Stimulated activated effector memory CD8-positive, alpha-beta T cell treated with anti-CD3 and anti-CD28 coated beads, Interleukin-12 subunit alpha, Interleukin-12 subunit beta, amount 100 ng/mL, for 72 hours (primary cell): ENCODE measurements at regions not wholly inside any gene's neighbourhood (a gene's known extent, or its start where the extent isn't known, plus 50 kb on each side); places are given as distances from the start of the nearest gene placed in this dataset.
"Not testable (repeated sequence)": the region's sequence is repeated elsewhere in the genome, so short reads cannot be mapped to it uniquely, and the experiment has no call there.

Experiments used
- ATAC-seq: fragments of 150-1000 bp; cut with Tn5 transposase; 2 replicates; pipeline ENCODE4 v1.10.0; 2021
- DNase-seq, 2 donors: peaks; one replicate each; pipeline ENCODE4 v3.0.0; 2021 to 2022; ENCODE audit warnings: low spot score in 2 of 2
- H3K27ac Mint-ChIP-seq: one replicate; pipeline ENCODE4 v1.8.0; 2022; ENCODE audit warnings: mild to moderate bottlenecking, mixed read lengths
- H3K36me3 Mint-ChIP-seq: one replicate; pipeline ENCODE4 v1.8.0; 2022; ENCODE audit warnings: mild to moderate bottlenecking, mixed read lengths
- H3K4me1 Mint-ChIP-seq: one replicate; pipeline ENCODE4 v1.8.0; 2022; ENCODE audit warnings: mixed read lengths
- H3K4me3 Mint-ChIP-seq: one replicate; pipeline ENCODE4 v1.8.0; 2022; ENCODE audit warnings: mild to moderate bottlenecking, mixed read lengths
- H3K9me3 Mint-ChIP-seq: one replicate; pipeline ENCODE4 v1.8.0; 2022; ENCODE audit warnings: mixed read lengths

GRCh38 chr1:106396020-106396419 is 660.5 kb upstream of the PRMT6 start:
- ATAC-seq, result no peak

GRCh38 chr1:106398391-106398790 is 658.1 kb upstream of the PRMT6 start:
- H3K27ac Mint-ChIP-seq, result no peak overlapping the region
- no peaks in the 10 kb centered on the region for H3K4me1 Mint-ChIP-seq
- ATAC-seq, result no peak
- DNase-seq, result no peak
- H3K4me3 Mint-ChIP-seq, result no peak overlapping the region
- H3K9me3 Mint-ChIP-seq, result peaks cover 7% of the 10 kb centered on the region
- no peaks in the 10 kb centered on the region for H3K36me3 Mint-ChIP-seq

More at GRCh38 chr1:106396020-106396419, 660.5 kb upstream of the PRMT6 start:
- Mint-ChIP-seq H3K36me3 (no peaks in the 10 kb centered on the region), H3K4me3 (no peak overlapping the region), H3K9me3 (peaks cover 5% of the 10 kb centered on the region), H3K4me1 (no peaks in the 10 kb centered on the region), H3K27ac (no peak overlapping the region)
- no peak for DNase-seq

- H3K4me3 Mint-ChIP-seq, result no peak overlapping the region
- H3K36me3 Mint-ChIP-seq, result no peaks in the 10 kb centered on the region
Observed at GRCh38 chr1:106406114-106406513, 650.4 kb upstream of the PRMT6 start.

GRCh38 chr1:106412321-106412720 is 644.2 kb upstream of the PRMT6 start:
- not testable (repeated sequence) for H3K27ac Mint-ChIP-seq, DNase-seq, ATAC-seq, H3K4me1 Mint-ChIP-seq, H3K4me3 Mint-ChIP-seq, H3K36me3 Mint-ChIP-seq
- peaks cover 18% of the 10 kb centered on the region for H3K9me3 Mint-ChIP-seq

More at GRCh38 chr1:106406114-106406513, 650.4 kb upstream of the PRMT6 start:
- no peak overlapping the region for H3K27ac Mint-ChIP-seq
- H3K9me3 Mint-ChIP-seq, result peaks cover 6% of the 10 kb centered on the region
- no peak for ATAC-seq
- DNase-seq, result no peak
- no peaks in the 10 kb centered on the region for H3K4me1 Mint-ChIP-seq

GRCh38 chr1:106435269-106435668 is 621.2 kb upstream of the PRMT6 start:
- H3K4me1 Mint-ChIP-seq, result no peaks in the 10 kb centered on the region
- DNase-seq (no peak), ATAC-seq (no peak)
- H3K4me3 Mint-ChIP-seq, result no peak overlapping the region
- H3K9me3 Mint-ChIP-seq, result peaks cover 24% of the 10 kb centered on the region
- H3K27ac Mint-ChIP-seq, result no peak overlapping the region
- no peaks in the 10 kb centered on the region for H3K36me3 Mint-ChIP-seq

GRCh38 chr1:106439475-106439874 is 617.0 kb upstream of the PRMT6 start:
- Mint-ChIP-seq H3K36me3 (no peaks in the 10 kb centered on the region), H3K9me3 (peaks cover 16% of the 10 kb centered on the region), H3K4me1 (no peaks in the 10 kb centered on the region), H3K4me3 (no peak overlapping the region), H3K27ac (no peak overlapping the region)
- ATAC-seq, result no peak
- DNase-seq, result no peak

GRCh38 chr1:106447466-106447865 is 609.0 kb upstream of the PRMT6 start:
- no peak overlapping the region for H3K4me3 Mint-ChIP-seq
- no peak for DNase-seq

GRCh38 chr1:106456832-106457231 is 599.6 kb upstream of the PRMT6 start:
- DNase-seq (no peak), ATAC-seq (no peak)
- H3K4me3 Mint-ChIP-seq, result no peak overlapping the region
- no peaks in the 10 kb centered on the region for H3K36me3 Mint-ChIP-seq
- H3K4me1 Mint-ChIP-seq, result no peaks in the 10 kb centered on the region
- peaks cover 17% of the 10 kb centered on the region for H3K9me3 Mint-ChIP-seq
- no peak overlapping the region for H3K27ac Mint-ChIP-seq

More at GRCh38 chr1:106447466-106447865, 609.0 kb upstream of the PRMT6 start:
- no peaks in the 10 kb centered on the region for H3K36me3 Mint-ChIP-seq
- H3K27ac Mint-ChIP-seq, result no peak overlapping the region
- ATAC-seq, result no peak
- peaks cover 7% of the 10 kb centered on the region for H3K9me3 Mint-ChIP-seq
- no peaks in the 10 kb centered on the region for H3K4me1 Mint-ChIP-seq

- Mint-ChIP-seq H3K9me3 (peaks cover 16% of the 10 kb centered on the region), H3K4me1 (no peaks in the 10 kb centered on the region)
Observed at GRCh38 chr1:106457368-106457767, 599.1 kb upstream of the PRMT6 start.

GRCh38 chr1:106458866-106459265 is 597.6 kb upstream of the PRMT6 start:
- Mint-ChIP-seq H3K4me1 (no peaks in the 10 kb centered on the region), H3K4me3 (no peak overlapping the region), H3K9me3 (peaks cover 9% of the 10 kb centered on the region), H3K36me3 (no peaks in the 10 kb centered on the region), H3K27ac (no peak overlapping the region)
- no peak for ATAC-seq
- DNase-seq, result no peak

More at GRCh38 chr1:106457368-106457767, 599.1 kb upstream of the PRMT6 start:
- Mint-ChIP-seq H3K27ac (no peak overlapping the region), H3K36me3 (no peaks in the 10 kb centered on the region), H3K4me3 (no peak overlapping the region)
- DNase-seq (no peak), ATAC-seq (no peak)

- H3K4me1 Mint-ChIP-seq, result no peaks in the 10 kb centered on the region
- ATAC-seq, result no peak
Observed at GRCh38 chr1:106459418-106459817, 597.1 kb upstream of the PRMT6 start.

GRCh38 chr1:106465666-106466065 is 590.8 kb upstream of the PRMT6 start:
- Mint-ChIP-seq H3K4me1 (no peaks in the 10 kb centered on the region), H3K4me3 (no peak overlapping the region), H3K9me3 (peaks cover 19% of the 10 kb centered on the region), H3K36me3 (no peaks in the 10 kb centered on the region), H3K27ac (no peak overlapping the region)
- ATAC-seq, result no peak
- DNase-seq, result no peak

More at GRCh38 chr1:106459418-106459817, 597.1 kb upstream of the PRMT6 start:
- Mint-ChIP-seq H3K36me3 (no peaks in the 10 kb centered on the region), H3K9me3 (peaks cover 9% of the 10 kb centered on the region), H3K4me3 (no peak overlapping the region), H3K27ac (no peak overlapping the region)
- DNase-seq, result no peak

GRCh38 chr1:106480629-106481028 is 575.8 kb upstream of the PRMT6 start:
- ATAC-seq (no peak), DNase-seq (no peak)
- Mint-ChIP-seq H3K27ac (no peak overlapping the region), H3K36me3 (no peaks in the 10 kb centered on the region), H3K9me3 (peaks cover 28% of the 10 kb centered on the region), H3K4me3 (no peak overlapping the region), H3K4me1 (no peaks in the 10 kb centered on the region)

GRCh38 chr1:106492880-106493279 is 563.6 kb upstream of the PRMT6 start:
- no peak overlapping the region for H3K27ac Mint-ChIP-seq
- no peak overlapping the region for H3K4me3 Mint-ChIP-seq
- no peaks in the 10 kb centered on the region for H3K4me1 Mint-ChIP-seq
- no peaks in the 10 kb centered on the region for H3K36me3 Mint-ChIP-seq
- DNase-seq (no peak), ATAC-seq (no peak)
- peaks cover 9% of the 10 kb centered on the region for H3K9me3 Mint-ChIP-seq

- Mint-ChIP-seq H3K4me3 (no peak overlapping the region), H3K36me3 (no peaks in the 10 kb centered on the region), H3K27ac (no peak overlapping the region), H3K9me3 (peaks cover 5% of the 10 kb centered on the region), H3K4me1 (no peaks in the 10 kb centered on the region)
- no peak for ATAC-seq
- DNase-seq, result no peak
Observed at GRCh38 chr1:106494646-106495045, 561.8 kb upstream of the PRMT6 start.

GRCh38 chr1:106498238-106498637 is 558.2 kb upstream of the PRMT6 start:
- ATAC-seq (no peak), DNase-seq (no peak)
- Mint-ChIP-seq H3K9me3 (peaks cover 12% of the 10 kb centered on the region), H3K4me1 (no peaks in the 10 kb centered on the region), H3K4me3 (no peak overlapping the region), H3K36me3 (no peaks in the 10 kb centered on the region), H3K27ac (no peak overlapping the region)

- Mint-ChIP-seq H3K27ac (no peak overlapping the region), H3K9me3 (peaks cover 11% of the 10 kb centered on the region), H3K36me3 (no peaks in the 10 kb centered on the region), H3K4me3 (no peak overlapping the region), H3K4me1 (no peaks in the 10 kb centered on the region)
- no peak for ATAC-seq
- no peak for DNase-seq
Observed at GRCh38 chr1:106502659-106503058, 553.8 kb upstream of the PRMT6 start.
